ENCODE measurements at regions not wholly inside any gene's neighbourhood (a gene's known extent, or its start where the extent isn't known, plus 50 kb on each side); places are given as distances from the start of the nearest gene placed in this dataset.
"Not testable (repeated sequence)": the region's sequence is repeated elsewhere in the genome, so short reads cannot be mapped to it uniquely, and the experiment has no call there.

- H3K36me3 Mint-ChIP-seq: no peaks in the 10 kb centered on the region
- DNase-seq (ENCODE audit: low spot score in 2 of 2) (no peak), ATAC-seq (no peak)
- no peaks in the 10 kb centered on the region for H3K9me3 Mint-ChIP-seq
- no peak overlapping the region for H3K27ac Mint-ChIP-seq
Measured at GRCh38 chr9:13450723-13451122, 171.2 kb upstream of the MPDZ start.

DNA sequence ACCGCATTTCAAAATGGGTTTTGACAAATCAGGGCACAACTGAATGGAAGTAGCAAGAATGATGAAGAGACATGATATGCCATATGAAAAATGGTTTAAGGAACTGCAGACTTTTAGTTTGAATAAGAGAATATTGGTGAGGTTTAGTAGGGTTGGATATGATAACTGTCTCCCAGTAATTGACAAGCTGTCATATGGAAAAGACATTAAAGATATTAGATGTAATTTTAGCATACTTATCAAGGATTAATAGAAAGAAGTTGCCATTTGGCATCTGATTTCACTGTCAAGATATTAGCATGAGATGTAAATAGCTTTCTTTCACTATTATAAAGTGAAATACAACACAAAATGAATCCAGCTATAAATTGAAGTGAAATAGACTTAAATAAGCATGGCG is 169.0 kb upstream of the MPDZ start:
- peaks cover 0 to 4% of the 10 kb centered on the region in 2 donors for H3K9me3 Mint-ChIP-seq

DNA sequence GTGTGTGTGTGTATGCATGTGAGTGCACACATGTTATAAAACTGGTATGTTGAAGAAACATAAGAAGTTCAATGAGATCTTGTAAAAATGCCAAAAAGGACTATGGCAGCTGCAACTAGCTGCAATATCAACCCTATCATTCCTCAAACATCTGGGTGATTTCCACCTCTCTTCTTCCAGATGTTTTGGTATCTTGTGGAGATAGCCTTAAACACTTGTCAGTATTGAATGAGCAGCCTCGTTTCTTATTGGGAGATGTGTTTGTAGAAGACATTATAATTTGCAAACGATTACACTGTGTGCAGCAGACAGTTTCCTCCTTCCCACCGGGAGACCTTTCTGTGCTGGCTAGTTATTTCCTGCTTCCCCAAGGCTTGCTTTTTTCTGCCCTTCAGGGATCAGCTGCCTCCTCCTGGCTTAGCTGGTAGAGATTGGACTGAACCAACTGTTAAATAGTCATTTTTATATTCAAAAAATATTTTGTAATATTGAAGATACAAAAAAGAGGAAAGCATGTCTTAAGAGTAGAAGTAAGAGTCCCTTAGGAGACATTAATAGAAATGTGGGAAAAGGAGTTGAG is 168.4 kb upstream of the MPDZ start:
- Mint-ChIP-seq H3K36me3 (no peaks in the 10 kb centered on the region), H3K9me3 (peaks cover 0 to 4% of the 10 kb centered on the region in 2 donors), H3K27ac (no peak overlapping the region)

More for the DNA sequence above, 169.0 kb upstream of the MPDZ start:
- no peak for DNase-seq (ENCODE audit: low spot score in 2 of 2)
- no peak for ATAC-seq
- H3K36me3 Mint-ChIP-seq: no peaks in the 10 kb centered on the region
- H3K27ac Mint-ChIP-seq: no peak overlapping the region

GRCh38 chr9:13446938-13447842 is 167.7 kb upstream of the MPDZ start:
- Mint-ChIP-seq H3K27ac (no peak overlapping the region), H3K36me3 (no peaks in the 10 kb centered on the region), H3K9me3 (peaks cover 0 to 4% of the 10 kb centered on the region in 2 donors)
- ATAC-seq (no peak), DNase-seq (ENCODE audit: low spot score in 2 of 2) (no peak)

More for the DNA sequence above, 168.4 kb upstream of the MPDZ start:
- ATAC-seq (no peak), DNase-seq (ENCODE audit: low spot score in 2 of 2) (no peak)

- no peak for DNase-seq (ENCODE audit: low spot score in 2 of 2)
- Mint-ChIP-seq H3K36me3 (no peaks in the 10 kb centered on the region), H3K9me3 (peaks cover 0 to 4% of the 10 kb centered on the region in 2 donors), H3K27ac (no peak overlapping the region)
- ATAC-seq: no peak
Measured at GRCh38 chr9:13446286-13446937, 166.9 kb upstream of the MPDZ start.

DNA sequence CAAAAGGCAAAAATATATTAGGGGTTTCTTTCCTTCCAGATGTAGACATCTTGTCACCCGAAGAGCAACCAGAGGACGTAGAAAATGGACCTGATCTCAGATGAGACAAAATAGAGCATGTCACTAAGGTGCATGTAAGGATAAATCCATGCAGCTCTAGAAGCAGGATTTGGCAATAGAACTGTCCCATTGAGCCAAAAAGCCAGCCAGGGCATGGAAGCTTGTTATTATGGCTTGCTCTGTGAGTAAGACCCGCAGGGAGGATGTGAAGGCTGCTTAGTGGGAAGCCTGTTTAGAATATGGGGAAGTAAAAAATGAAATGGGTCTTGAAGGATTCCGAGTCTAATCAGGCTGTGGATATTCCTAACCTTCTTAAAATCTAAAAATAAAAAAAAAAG is 165.6 kb upstream of the MPDZ start:
- DNase-seq (ENCODE audit: low spot score in 2 of 2): no peak
- H3K27ac Mint-ChIP-seq: no peak overlapping the region
- H3K9me3 Mint-ChIP-seq: peaks cover 0 to 4% of the 10 kb centered on the region in 2 donors
- no peaks in the 10 kb centered on the region for H3K36me3 Mint-ChIP-seq
- ATAC-seq: no peak

- H3K27ac Mint-ChIP-seq: no peak overlapping the region
- DNase-seq (ENCODE audit: low spot score in 2 of 2) (no peak), ATAC-seq (no peak)
- peaks cover 0 to 4% of the 10 kb centered on the region in 2 donors for H3K9me3 Mint-ChIP-seq
- no peaks in the 10 kb centered on the region for H3K36me3 Mint-ChIP-seq
Measured at GRCh38 chr9:13444245-13445102, 165.0 kb upstream of the MPDZ start.

GRCh38 chr9:13443346-13444244 is 164.1 kb upstream of the MPDZ start:
- H3K36me3 Mint-ChIP-seq: no peaks in the 10 kb centered on the region
- ATAC-seq (no peak), DNase-seq (ENCODE audit: low spot score in 2 of 2) (no peak)
- no peak overlapping the region for H3K27ac Mint-ChIP-seq
- peaks cover 0 to 4% of the 10 kb centered on the region in 2 donors for H3K9me3 Mint-ChIP-seq

DNA sequence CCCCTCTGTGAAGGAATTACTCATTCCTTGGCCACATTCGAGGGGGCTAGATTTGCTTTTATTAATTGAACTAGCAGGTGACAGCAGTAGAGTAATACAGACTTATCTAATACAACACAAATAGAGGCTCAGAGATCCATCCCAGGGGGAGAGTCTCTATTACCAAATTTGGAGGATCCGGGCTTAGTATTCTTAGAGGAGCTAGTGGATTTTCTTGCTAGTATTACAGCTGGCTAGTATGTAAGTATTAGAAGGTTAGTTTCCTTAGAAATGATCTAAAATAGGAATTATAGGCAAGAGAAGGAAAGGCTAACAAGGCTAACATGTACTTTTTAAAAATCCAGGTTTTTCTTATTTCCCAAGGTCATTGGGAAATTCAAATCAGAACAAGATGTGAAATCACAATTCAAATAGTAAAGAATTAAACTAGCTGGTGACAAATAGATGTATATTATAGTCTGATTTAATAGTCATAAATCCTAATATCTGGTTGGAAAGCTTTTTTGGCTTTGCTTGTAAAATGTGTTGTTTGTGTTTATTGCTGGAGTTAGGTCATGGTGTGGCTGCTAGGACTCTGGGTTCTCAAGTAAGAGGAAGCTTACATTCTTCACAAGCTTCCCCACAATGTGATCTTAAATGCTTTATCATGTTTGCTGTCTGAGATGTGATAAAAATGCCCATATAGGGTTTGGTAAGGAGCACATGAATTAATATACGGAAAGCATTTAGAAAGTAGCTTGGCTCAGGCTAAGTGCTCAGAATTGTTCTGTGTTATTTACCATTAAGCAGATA is 160.4 kb upstream of the MPDZ start:
- DNase-seq (ENCODE audit: low spot score in 2 of 2) (no peak), ATAC-seq (no peak)
- Mint-ChIP-seq H3K27ac (no peak overlapping the region), H3K36me3 (no peaks in the 10 kb centered on the region), H3K9me3 (no peaks in the 10 kb centered on the region)

DNA sequence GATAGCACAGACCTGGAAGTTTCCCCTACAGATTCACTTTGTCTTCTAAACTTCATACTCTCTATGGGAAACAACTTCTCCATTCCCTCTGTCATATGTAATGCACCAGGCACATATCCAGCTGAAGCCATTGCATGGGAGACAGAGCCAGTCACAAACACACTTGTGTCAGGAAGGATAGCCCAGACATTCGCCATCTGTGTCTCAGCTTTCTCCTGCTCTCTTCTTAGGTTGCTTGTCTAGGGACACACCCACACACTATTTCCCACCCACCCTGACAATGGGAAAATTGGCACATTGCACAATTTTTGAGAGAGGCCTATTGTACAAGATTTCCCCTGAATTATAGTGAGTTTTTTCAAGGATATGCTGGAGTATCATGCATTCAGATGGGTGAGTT is 158.4 kb upstream of the MPDZ start:
- H3K9me3 Mint-ChIP-seq: no peaks in the 10 kb centered on the region
- H3K27ac Mint-ChIP-seq: no peak overlapping the region
- DNase-seq (ENCODE audit: low spot score in 2 of 2): no peak
- H3K36me3 Mint-ChIP-seq: no peaks in the 10 kb centered on the region
- ATAC-seq: no peak

DNA sequence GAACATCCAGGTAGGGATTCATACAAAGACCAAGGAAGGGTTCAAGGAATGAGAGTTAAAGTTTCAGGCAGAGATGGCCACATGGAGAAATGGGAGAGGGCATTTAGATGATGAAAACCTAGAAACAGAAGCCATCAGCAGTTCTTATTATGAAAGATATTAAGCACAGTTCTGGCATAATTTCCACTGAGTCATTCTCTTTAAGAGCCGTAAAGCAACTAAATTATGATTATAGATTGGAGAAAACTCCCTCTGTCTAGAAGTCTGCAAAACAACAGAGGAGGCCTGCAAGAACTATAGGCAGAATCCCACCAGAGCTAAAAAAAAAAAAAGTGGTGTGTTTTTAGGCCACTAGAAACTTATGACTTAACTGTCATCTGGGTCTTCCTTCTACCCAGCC is 157.1 kb upstream of the MPDZ start:
- no peak for DNase-seq (ENCODE audit: low spot score in 2 of 2)
- H3K27ac Mint-ChIP-seq: no peak overlapping the region
- no peaks in the 10 kb centered on the region for H3K36me3 Mint-ChIP-seq
- no peak for ATAC-seq
- H3K9me3 Mint-ChIP-seq: no peaks in the 10 kb centered on the region

GRCh38 chr9:13433453-13433852 is 154.0 kb upstream of the MPDZ start:
- H3K36me3 Mint-ChIP-seq; ATAC-seq; H3K27ac Mint-ChIP-seq; DNase-seq (ENCODE audit: low spot score in 2 of 2); H3K9me3 Mint-ChIP-seq: not testable (repeated sequence)

DNA sequence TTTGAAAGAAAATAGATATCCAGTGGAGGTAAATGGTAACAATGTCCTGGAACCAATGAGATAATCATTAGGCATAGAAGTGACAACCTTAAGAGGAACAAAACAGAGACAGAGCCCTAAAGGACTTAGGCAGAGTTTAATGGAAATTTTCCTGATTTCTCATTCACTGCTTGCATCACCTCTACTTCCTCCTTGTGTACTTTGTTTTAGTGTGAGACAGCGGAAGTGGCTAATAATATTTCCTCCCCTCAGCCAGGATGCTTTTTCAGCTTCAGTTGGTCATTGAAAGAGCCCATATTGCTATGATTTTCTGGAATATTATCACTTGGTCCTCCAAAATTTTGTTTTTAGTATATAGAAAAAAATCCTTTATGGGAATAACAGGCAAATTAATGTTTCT is 153.4 kb upstream of the MPDZ start:
- no peak for ATAC-seq
- Mint-ChIP-seq H3K27ac (no peak overlapping the region), H3K9me3 (no peaks in the 10 kb centered on the region), H3K36me3 (no peaks in the 10 kb centered on the region)
- no peak for DNase-seq (ENCODE audit: low spot score in 2 of 2)

DNA sequence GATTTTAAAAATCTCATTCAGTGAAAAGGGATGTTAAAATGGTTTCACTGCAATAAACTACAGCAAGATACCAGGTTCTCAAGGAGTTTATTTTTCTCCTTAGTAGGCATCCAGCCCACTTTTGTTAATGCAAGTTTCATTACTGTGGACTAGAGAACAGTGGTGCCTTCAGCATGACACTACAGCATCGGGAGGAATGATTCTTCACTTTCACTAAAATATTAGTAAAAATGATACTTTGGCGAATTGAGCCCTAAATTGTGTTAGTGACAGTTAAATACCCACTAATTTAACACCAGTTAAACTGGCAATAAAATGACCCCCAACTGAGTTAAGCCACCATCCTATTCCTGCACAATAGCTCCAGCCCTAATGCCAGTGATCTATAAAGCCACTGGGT is 152.2 kb upstream of the MPDZ start:
- DNase-seq (ENCODE audit: low spot score in 2 of 2): no peak
- H3K36me3 Mint-ChIP-seq: no peaks in the 10 kb centered on the region

DNA sequence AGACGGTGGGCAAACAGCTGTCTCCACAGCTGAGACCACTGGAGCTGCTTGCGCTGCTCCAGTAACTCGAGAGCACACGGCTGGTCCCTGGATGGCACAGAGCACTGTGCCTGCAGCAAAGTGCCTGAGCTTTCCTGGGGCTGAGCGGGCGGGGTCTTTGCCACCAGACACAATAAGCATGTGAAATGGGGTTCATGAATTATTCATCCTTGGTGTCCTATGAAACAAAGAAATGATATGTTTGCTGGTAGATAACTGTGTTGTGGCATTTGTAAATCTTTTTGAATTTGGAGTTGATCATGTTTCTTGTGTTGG is 151.7 kb upstream of the MPDZ start:
- DNase-seq (ENCODE audit: low spot score in 2 of 2) (no peak), ATAC-seq (no peak)
- Mint-ChIP-seq H3K36me3 (no peaks in the 10 kb centered on the region), H3K27ac (no peak overlapping the region), H3K9me3 (no peaks in the 10 kb centered on the region)

More for the DNA sequence above, 152.2 kb upstream of the MPDZ start:
- Mint-ChIP-seq H3K9me3 (no peaks in the 10 kb centered on the region), H3K27ac (no peak overlapping the region)
- ATAC-seq: no peak
